ENCODE measurements at regions not wholly inside any gene's neighbourhood (a gene's known extent, or its start where the extent isn't known, plus 50 kb on each side); places are given as distances from the start of the nearest gene placed in this dataset.

DNA sequence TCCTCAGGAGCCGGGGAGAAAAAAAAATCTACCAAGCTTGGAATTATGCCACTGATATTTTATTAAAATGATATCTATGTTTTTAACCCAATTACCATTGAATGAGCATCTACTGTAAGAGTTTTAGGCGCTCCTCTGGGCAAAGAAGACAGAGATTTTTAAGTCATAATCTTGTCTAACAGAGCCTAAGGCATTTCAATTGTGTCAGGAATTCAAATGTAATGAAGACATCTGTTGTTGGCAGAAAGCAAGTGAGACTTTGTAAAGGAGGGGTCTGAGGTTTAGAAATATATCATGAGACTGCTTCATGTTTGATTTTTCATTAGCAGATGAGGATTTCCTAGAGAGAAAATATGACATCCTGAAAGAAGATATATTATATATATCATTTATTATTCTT, 1158.1 kb downstream of the FSTL5 start:
- Histone ChIP-seq H3K27me3 (ENCODE audit: insufficient read depth in 3 of 3, low read length in 2 of 3) (no peaks in the 10 kb centered on the region), H3K9me3 (no peaks in the 10 kb centered on the region), H3K4me1 (no peaks in the 10 kb centered on the region), H3K36me3 (ENCODE audit: insufficient read depth in 1 of 2, low read depth in 1 of 2) (no peaks in the 10 kb centered on the region), H3K4me3 (no peak overlapping the region), H3K27ac (no peak overlapping the region)
- intact Hi-C loops (cut with DNase I), result no loop called here
- TF ChIP-seq, protein P1, sequence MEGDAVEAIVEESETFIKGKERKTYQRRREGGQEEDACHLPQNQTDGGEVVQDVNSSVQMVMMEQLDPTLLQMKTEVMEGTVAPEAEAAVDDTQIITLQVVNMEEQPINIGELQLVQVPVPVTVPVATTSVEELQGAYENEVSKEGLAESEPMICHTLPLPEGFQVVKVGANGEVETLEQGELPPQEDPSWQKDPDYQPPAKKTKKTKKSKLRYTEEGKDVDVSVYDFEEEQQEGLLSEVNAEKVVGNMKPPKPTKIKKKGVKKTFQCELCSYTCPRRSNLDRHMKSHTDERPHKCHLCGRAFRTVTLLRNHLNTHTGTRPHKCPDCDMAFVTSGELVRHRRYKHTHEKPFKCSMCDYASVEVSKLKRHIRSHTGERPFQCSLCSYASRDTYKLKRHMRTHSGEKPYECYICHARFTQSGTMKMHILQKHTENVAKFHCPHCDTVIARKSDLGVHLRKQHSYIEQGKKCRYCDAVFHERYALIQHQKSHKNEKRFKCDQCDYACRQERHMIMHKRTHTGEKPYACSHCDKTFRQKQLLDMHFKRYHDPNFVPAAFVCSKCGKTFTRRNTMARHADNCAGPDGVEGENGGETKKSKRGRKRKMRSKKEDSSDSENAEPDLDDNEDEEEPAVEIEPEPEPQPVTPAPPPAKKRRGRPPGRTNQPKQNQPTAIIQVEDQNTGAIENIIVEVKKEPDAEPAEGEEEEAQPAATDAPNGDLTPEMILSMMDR (IDR thresholded peaks at IDR 0.05), result no peak
- ATAC-seq (no peak), DNase-seq (no peak)
- WGBS, 3 donors, result 36 to 43% (median 42%) methylated on average over 2 of the region's 2 CpGs

DNA sequence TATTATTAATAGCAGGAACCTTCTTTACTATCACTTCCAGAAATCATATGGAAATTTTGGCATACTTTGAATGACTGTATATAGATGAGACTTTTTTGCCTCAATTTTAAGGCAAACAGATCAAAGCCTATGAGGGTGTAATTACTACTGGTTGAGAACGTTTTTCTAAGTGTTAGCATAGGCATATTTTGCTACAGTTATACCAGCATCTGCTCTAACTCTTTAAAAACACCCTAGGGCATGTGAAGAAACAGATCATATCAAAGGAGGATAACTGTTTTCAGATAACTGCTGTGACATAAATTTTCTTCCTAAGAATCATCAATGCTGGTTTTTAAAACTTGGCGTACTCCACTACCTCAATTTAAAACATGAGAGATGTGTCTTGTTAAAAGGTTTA, 1155.3 kb downstream of the FSTL5 start:
- Histone ChIP-seq H3K9me3 (no peaks in the 10 kb centered on the region), H3K4me3 (no peak overlapping the region), H3K27ac (no peak overlapping the region), H3K4me1 (no peaks in the 10 kb centered on the region), H3K27me3 (ENCODE audit: insufficient read depth in 3 of 3, low read length in 2 of 3) (no peaks in the 10 kb centered on the region), H3K36me3 (ENCODE audit: insufficient read depth in 1 of 2, low read depth in 1 of 2) (no peaks in the 10 kb centered on the region)
- ATAC-seq (no peak), DNase-seq (no peak)
- TF ChIP-seq, protein P1 (IDR thresholded peaks at IDR 0.05), result no peak
- intact Hi-C loops (cut with DNase I), result no loop called here
- 56 to 61% (median 58%) methylated on average over 2 of the region's 2 CpGs for WGBS, 3 donors

DNA sequence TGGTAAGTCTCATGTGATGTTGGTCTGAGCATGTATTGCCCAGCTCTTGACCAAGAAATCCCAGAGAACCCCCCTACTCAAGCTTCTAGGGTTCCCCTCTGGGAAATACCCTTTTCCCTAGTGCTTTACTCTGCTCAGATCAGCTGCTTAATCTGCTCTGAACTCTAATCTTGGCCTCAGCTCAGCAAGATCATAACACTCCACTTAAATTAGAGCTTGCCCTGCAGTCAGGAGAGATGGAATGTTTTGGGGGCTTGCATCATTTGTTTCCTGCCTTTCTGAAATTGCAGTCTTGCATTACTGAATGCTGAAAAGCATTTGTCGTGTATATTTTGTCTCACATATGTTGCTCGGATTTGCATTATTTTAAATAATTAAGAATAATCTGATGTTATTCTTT, 1153.6 kb downstream of the FSTL5 start:
- no peaks in the 10 kb centered on the region for H3K36me3 ChIP-seq (ENCODE audit: insufficient read depth in 1 of 2, low read depth in 1 of 2)
- no peak overlapping the region for H3K27ac ChIP-seq
- DNase-seq, result no peak
- intact Hi-C loops (cut with DNase I), result no loop called here
- H3K4me3 ChIP-seq, result no peak overlapping the region
- no peaks in the 10 kb centered on the region for H3K4me1 ChIP-seq
- TF ChIP-seq, protein P1 (IDR thresholded peaks at IDR 0.05), result no peak
- no peak for ATAC-seq
- no peaks in the 10 kb centered on the region for H3K27me3 ChIP-seq (ENCODE audit: insufficient read depth in 3 of 3, low read length in 2 of 3)
- no peaks in the 10 kb centered on the region for H3K9me3 ChIP-seq
- WGBS, 3 donors, result 81 to 87% (median 83%) methylated on average over 2 of the region's 2 CpGs
